H1 (cell line): ENCODE measurements at regions not wholly inside any gene's neighbourhood (a gene's known extent, or its start where the extent isn't known, plus 50 kb on each side); places are given as distances from the start of the nearest gene placed in this dataset.

Experiments
- ATF2 ChIP-seq: IDR thresholded peaks from 2 replicates; pipeline ENCODE4 v1.6.1; 2012; ENCODE audit warnings: low read length, inconsistent platforms
- EZH2 ChIP-seq: fragments of 200-600 bp; sonication (generic); IDR thresholded peaks from 2 replicates; pipeline ENCODE4 v1.7.1; 2012; ENCODE audit warnings: low read depth, mild to moderate bottlenecking, moderate library complexity, low read length, inconsistent platforms; ENCODE audit not compliant: severe bottlenecking
- SP1 ChIP-seq: IDR thresholded peaks from 2 replicates; pipeline ENCODE4 v1.6.1; 2011; ENCODE audit warnings: low read depth, low read length
- SP2 ChIP-seq: IDR thresholded peaks from 2 replicates; pipeline ENCODE4 v1.6.1; 2012; ENCODE audit warnings: mild to moderate bottlenecking, low read length, inconsistent platforms

- TF ChIP-seq SP2 (no peak), EZH2 (no peak), SP1 (no peak), ATF2 (no peak)
Measured at GRCh38 chr16:26453215-26453614, 613.5 kb upstream of the C16orf82 start.
